Progenitor cell of endocrine pancreas (in vitro differentiated cells): ENCODE measurements at regions not wholly inside any gene's neighbourhood (a gene's known extent, or its start where the extent isn't known, plus 50 kb on each side); places are given as distances from the start of the nearest gene placed in this dataset.

Experiments used
- DNase-seq: peaks from one replicate; pipeline ENCODE4 v3.0.0; 2021; ENCODE audit warnings: low spot score; ENCODE audit not compliant: unreplicated experiment
- H3K27ac Mint-ChIP-seq: 2 replicates; pipeline ENCODE4 v1.8.0; 2021; ENCODE audit warnings: mild to moderate bottlenecking, moderate library complexity, mixed read lengths
- H3K27me3 Mint-ChIP-seq: 2 replicates; pipeline ENCODE4 v1.8.0; 2021; ENCODE audit warnings: mixed read lengths
- H3K36me3 Mint-ChIP-seq: 2 replicates; pipeline ENCODE4 v1.8.0; 2022; ENCODE audit warnings: mixed read lengths; ENCODE audit not compliant: insufficient read depth
- H3K4me1 Mint-ChIP-seq: 2 replicates; pipeline ENCODE4 v1.8.0; 2021; ENCODE audit warnings: low read depth, mixed read lengths
- H3K4me3 Mint-ChIP-seq: 2 replicates; pipeline ENCODE4 v1.8.0; 2021; ENCODE audit warnings: low read depth, mild to moderate bottlenecking, moderate library complexity, mixed read lengths
- H3K9me3 Mint-ChIP-seq: 2 replicates; pipeline ENCODE4 v1.8.0; 2021; ENCODE audit warnings: low read depth, mixed read lengths
- TF ChIP-seq, protein P1 (sequence below): fragments of 200-600 bp; sonication (generic); IDR thresholded peaks from one replicate; pipeline ENCODE4 v1.5.0; 2021; ENCODE audit warnings: antibody characterized with exemption, mild to moderate bottlenecking; ENCODE audit not compliant: unreplicated experiment

DNA sequence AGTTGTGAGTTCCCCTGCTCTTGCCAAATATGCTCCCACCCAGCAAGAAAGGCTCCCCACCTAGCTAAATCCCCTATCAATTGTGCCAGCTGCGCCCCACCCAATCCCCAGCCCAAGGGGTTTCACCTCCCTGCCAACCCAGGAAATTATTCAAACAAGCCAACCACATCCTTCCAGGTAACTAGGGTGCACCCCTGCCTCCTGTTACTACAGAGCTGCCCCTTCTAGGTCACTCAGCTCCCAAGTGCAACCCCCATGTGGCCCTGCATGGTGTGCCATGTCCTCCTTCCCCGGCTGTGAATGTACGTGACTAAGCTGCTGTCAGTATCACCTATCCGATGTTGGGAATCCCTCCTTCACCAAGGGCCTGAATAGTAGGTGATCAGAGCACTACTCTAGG lies 91.2 kb upstream of the LDAH start:
- no peak for DNase-seq
- Mint-ChIP-seq H3K9me3 (peaks cover 3% of the 10 kb centered on the region), H3K4me3 (no peak overlapping the region), H3K27me3 (peaks cover 28% of the 10 kb centered on the region), H3K27ac (no peak overlapping the region), H3K4me1 (peaks cover 5% of the 10 kb centered on the region), H3K36me3 (no peaks in the 10 kb centered on the region)
- TF ChIP-seq, protein P1, sequence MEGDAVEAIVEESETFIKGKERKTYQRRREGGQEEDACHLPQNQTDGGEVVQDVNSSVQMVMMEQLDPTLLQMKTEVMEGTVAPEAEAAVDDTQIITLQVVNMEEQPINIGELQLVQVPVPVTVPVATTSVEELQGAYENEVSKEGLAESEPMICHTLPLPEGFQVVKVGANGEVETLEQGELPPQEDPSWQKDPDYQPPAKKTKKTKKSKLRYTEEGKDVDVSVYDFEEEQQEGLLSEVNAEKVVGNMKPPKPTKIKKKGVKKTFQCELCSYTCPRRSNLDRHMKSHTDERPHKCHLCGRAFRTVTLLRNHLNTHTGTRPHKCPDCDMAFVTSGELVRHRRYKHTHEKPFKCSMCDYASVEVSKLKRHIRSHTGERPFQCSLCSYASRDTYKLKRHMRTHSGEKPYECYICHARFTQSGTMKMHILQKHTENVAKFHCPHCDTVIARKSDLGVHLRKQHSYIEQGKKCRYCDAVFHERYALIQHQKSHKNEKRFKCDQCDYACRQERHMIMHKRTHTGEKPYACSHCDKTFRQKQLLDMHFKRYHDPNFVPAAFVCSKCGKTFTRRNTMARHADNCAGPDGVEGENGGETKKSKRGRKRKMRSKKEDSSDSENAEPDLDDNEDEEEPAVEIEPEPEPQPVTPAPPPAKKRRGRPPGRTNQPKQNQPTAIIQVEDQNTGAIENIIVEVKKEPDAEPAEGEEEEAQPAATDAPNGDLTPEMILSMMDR: no peak

DNA sequence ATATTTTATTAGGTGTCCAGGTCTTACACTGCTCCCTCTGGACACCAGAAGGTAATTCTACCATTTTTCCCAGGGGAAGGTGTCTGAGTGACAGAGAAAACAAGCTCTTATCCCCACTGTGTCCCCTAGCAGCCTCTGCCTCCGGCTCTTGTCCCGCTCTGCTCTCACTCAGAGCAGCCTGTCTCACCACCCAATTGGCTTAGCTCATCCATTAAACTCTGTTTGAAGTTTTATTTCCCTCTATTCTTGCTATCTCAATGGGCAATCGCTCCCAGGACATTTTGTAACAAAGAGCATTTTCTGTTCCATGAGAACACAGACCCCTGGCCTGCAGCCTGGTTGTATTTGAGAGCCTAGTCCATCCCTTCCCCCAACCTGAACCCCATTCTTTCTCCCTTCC lies 90.6 kb upstream of the LDAH start:
- H3K9me3 Mint-ChIP-seq: peaks cover 3% of the 10 kb centered on the region
- no peak overlapping the region for H3K27ac Mint-ChIP-seq
- H3K4me1 Mint-ChIP-seq: peaks cover 5% of the 10 kb centered on the region
- H3K4me3 Mint-ChIP-seq: no peak overlapping the region
- no peak for DNase-seq
- TF ChIP-seq, protein P1: no peak
- H3K27me3 Mint-ChIP-seq: peaks cover 31% of the 10 kb centered on the region
- H3K36me3 Mint-ChIP-seq: no peaks in the 10 kb centered on the region

DNA sequence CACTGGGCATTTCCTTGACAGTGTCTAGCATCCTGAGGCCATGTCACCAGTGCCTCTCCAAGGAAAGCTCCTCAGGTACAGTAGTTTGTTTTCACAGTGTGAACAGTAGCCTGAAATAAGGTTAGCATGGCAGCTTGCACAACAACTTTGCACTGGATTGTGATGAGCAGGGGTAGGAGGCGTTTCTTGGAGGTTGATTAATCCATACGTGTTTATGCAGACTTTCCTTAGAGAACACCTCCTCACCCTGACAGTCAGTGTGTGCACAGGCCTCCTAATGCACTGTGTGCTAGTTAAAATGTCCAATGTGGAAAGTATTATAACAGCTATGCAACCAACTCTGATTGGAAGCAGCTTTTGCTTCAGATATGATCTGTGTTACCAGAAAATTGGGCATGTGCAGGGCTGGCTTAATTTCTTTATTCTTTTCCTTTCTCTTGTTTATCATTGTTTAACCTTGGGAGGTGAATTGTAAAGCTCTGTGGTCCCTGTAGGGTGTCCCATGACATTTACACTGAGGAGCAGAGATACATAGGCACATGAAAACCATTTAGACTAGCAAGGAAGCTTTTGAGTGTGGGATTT lies 77.2 kb upstream of the LDAH start:
- DNase-seq: no peak
- TF ChIP-seq, protein P1: no peak
- peaks cover 4% of the 10 kb centered on the region for H3K4me1 Mint-ChIP-seq
- peaks cover 51% of the 10 kb centered on the region for H3K27me3 Mint-ChIP-seq
- no peak overlapping the region for H3K4me3 Mint-ChIP-seq
- H3K27ac Mint-ChIP-seq: no peak overlapping the region
- H3K9me3 Mint-ChIP-seq: no peaks in the 10 kb centered on the region
- H3K36me3 Mint-ChIP-seq: no peaks in the 10 kb centered on the region

DNA sequence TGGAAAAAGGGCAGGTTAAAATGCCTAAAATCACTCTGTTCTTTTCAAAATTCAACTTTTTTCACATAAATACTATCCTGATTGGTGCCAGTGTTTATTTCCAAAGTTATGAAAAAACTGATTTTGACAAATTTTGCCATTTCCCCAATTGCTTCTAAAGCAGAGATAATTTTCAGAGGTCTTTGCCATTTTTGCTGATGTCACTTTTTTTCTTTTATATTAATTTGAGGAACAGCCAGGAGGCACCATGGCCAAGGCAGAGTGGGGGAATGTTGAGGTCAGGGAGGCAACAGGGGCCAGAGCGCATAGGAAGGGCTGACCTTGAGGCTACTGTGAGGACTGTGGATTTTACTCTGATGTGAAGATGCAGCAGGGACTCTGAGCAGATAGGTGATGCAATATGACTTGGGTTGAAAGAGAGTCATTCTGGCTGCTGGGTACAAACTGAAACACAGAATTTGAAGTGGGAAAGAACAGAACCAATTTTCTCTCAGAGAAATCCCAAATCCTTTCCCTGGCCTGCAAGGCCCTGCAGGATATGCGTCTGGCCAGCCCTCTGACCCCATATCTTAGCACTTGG lies 75.1 kb upstream of the LDAH start:
- H3K27ac Mint-ChIP-seq: no peak overlapping the region

GRCh38 chr2:20897047-20897446 lies 74.1 kb upstream of the LDAH start:
- peaks cover 4% of the 10 kb centered on the region for H3K4me1 Mint-ChIP-seq
- no peak for DNase-seq
- H3K27me3 Mint-ChIP-seq: peaks cover 43% of the 10 kb centered on the region
- no peaks in the 10 kb centered on the region for H3K36me3 Mint-ChIP-seq
- no peak overlapping the region for H3K27ac Mint-ChIP-seq
- TF ChIP-seq, protein P1: no peak
- H3K4me3 Mint-ChIP-seq: no peak overlapping the region
- H3K9me3 Mint-ChIP-seq: peaks cover 11% of the 10 kb centered on the region

More for the DNA sequence above, 75.1 kb upstream of the LDAH start:
- TF ChIP-seq, protein P1: no peak
- peaks cover 47% of the 10 kb centered on the region for H3K27me3 Mint-ChIP-seq
- H3K4me3 Mint-ChIP-seq: no peak overlapping the region
- H3K36me3 Mint-ChIP-seq: no peaks in the 10 kb centered on the region
- DNase-seq: no peak
- peaks cover 4% of the 10 kb centered on the region for H3K4me1 Mint-ChIP-seq
- peaks cover 6% of the 10 kb centered on the region for H3K9me3 Mint-ChIP-seq
